GM20000 (cell line): ENCODE measurements at regions not wholly inside any gene's neighbourhood (a gene's known extent, or its start where the extent isn't known, plus 50 kb on each side); places are given as distances from the start of the nearest gene placed in this dataset.

Experiments
- DNase-seq: peaks from one replicate; pipeline ENCODE4 v3.0.0; 2012; ENCODE audit warnings: low spot score
- TF ChIP-seq, protein P1 (sequence below): IDR thresholded peaks from 2 replicates; pipeline ENCODE4 v1.5.1; 2012; ENCODE audit warnings: mild to moderate bottlenecking, control low read depth; ENCODE audit errors: extremely low read depth, missing control alignments

DNA sequence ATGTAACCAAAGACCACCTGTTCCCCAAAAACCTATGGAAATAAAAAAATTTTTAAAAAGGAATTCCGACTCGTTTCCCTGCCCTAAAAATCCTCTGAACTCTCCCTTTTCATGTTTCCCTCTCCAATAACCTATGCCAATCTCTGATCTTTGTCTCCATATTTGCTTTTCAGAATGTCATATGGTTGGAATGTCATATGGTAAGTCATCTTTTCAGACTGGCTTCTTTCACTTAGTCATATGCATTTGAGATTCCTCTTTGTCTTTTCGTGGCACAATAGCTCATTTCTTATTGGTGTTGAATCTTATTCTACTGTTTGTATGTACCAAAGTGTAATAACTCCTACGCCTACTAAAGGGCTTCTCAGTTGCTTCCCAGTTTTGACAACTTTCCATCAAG, 117.5 kb downstream of the BACH1 start:
- TF ChIP-seq, protein P1, sequence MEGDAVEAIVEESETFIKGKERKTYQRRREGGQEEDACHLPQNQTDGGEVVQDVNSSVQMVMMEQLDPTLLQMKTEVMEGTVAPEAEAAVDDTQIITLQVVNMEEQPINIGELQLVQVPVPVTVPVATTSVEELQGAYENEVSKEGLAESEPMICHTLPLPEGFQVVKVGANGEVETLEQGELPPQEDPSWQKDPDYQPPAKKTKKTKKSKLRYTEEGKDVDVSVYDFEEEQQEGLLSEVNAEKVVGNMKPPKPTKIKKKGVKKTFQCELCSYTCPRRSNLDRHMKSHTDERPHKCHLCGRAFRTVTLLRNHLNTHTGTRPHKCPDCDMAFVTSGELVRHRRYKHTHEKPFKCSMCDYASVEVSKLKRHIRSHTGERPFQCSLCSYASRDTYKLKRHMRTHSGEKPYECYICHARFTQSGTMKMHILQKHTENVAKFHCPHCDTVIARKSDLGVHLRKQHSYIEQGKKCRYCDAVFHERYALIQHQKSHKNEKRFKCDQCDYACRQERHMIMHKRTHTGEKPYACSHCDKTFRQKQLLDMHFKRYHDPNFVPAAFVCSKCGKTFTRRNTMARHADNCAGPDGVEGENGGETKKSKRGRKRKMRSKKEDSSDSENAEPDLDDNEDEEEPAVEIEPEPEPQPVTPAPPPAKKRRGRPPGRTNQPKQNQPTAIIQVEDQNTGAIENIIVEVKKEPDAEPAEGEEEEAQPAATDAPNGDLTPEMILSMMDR, result no peak
- DNase-seq, result no peak

DNA sequence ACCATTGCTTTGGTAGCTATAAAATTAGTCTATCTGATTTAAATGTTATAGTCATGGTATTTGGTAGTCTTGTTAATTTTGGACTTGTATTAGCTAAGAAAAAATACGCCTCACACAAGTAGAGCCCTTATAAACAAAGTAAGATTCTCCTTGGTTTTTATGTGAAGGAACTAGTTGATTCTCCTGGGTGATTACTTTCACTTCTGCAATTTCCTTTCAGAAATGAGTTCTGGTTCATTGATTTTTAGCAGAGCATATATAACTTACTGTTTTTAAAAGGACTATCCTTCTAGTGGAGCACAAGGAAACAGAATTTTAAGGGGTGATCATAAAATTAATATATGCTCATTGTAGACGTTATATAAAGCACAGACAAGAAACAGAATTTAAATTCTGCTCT, 120.1 kb downstream of the BACH1 start:
- TF ChIP-seq, protein P1, result no peak
- peak; percentile 11 for DNase-seq

DNA sequence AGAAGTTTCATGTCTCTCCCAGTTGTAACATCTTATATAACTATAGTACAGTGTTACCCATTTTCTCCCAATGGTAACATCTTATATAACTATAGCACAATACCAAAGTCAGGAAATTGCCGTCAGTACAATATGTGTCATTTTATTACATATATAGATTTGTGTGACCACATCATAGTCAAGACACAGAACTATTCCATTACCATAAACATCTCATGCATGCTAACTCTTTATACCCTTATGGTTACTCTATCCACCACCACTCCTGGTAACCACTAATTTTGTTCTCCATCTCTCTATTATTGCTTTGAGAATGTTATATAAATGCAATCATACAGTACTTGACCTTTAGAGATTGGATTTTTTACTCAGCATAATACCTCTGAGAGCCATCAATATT, 120.7 kb downstream of the BACH1 start:
- TF ChIP-seq, protein P1, result no peak
- DNase-seq, result no peak

DNA sequence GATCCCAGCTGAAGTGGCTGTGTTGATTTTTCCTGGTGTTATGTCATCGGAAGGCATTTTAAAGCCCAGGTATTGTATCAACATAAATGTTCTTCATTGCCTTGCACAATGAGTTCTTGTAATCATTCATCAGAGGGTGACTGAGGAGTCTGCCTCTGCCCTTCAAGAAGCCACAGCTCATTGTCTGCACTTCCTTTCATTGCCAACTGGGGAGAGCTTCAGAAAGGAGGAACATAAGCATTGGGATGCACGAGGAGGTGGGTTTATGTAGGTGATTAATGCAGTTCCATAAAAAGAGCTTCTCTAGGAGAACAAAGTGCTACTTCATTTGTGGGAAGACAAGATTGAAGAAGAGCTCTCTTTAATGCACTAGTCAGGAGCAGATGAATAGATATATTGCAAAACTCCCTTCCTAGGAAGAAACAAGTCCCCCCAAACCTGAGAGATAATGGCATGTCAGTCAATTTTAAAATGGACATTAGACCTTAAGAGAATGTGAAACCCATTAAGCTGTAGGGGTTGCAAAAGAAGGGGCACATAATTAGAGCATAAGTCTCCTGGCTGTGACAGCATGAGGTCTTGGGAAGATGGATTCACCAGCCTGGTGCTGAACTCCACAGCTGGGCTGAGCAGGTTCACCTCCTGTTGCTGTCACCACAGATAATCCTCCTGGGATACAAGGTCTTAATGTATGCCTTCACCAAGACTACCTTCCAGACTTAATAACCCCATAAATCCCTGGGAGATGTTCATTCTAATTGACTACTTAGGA, 124.6 kb downstream of the BACH1 start:
- TF ChIP-seq, protein P1, result no peak
- no peak for DNase-seq

DNA sequence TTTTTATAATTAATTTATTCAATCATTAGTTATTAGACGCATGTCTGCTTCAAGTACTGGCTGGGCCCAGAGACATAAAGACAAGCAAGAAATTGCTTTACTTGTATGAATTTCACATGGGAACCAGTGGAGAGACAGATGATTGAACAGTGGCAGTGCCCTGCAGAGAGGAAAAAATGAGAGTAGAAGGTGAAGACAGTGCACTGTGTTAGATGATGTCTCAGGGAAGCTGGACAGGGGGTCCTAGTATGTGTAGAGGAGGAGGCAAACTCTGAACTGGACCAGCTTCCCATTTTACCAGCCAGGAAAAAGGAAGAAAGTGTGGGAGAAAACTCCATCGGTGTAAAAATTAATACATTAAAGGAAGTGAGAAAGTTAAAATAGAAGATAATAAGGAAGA, 126.0 kb downstream of the BACH1 start:
- TF ChIP-seq, protein P1, result no peak
- no peak for DNase-seq

DNA sequence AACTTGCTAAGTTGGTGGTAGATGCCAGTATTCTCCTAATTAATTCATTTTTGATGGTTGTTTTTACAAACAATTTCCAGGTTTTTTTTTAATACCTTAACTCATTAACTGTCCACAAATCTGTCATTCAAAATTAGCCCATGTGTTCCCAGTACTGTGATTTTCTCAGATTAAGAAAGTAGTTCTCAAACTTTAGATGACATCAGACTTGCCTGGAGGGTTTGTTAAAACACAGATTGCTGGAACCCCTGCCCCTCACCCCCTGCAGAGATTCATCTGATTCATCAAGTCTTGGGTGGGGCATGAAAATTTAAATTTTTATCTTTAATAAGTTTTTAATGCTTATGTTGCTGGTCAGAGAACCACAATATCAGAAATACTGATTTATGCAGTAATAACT, 130.5 kb downstream of the BACH1 start:
- TF ChIP-seq, protein P1, result no peak
- no peak for DNase-seq

DNA sequence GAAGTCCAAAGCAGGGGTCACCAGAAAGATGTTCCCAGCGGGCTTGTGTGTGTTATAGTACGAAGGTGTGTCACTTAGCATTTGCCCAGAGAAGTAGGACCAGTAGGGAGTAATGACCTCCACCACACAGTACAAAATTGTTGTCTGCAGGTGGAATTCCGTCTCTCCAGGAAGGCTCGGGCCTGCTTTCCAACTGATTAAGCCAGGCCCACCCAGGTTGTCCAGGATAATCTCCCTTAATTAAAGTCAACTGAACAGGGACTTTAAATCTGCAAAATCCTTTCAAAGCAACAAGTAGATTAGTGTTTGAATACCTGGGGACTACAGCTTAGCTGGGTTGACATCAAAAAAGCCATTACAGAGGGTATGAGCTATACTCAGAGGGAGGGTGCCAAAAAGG, 131.3 kb downstream of the BACH1 start:
- no peak for DNase-seq
- TF ChIP-seq, protein P1, result no peak
